ENCODE measurements at regions not wholly inside any gene's neighbourhood (a gene's known extent, or its start where the extent isn't known, plus 50 kb on each side); places are given as distances from the start of the nearest gene placed in this dataset.
"Not testable (repeated sequence)": the region's sequence is repeated elsewhere in the genome, so short reads cannot be mapped to it uniquely, and the experiment has no call there.

DNA sequence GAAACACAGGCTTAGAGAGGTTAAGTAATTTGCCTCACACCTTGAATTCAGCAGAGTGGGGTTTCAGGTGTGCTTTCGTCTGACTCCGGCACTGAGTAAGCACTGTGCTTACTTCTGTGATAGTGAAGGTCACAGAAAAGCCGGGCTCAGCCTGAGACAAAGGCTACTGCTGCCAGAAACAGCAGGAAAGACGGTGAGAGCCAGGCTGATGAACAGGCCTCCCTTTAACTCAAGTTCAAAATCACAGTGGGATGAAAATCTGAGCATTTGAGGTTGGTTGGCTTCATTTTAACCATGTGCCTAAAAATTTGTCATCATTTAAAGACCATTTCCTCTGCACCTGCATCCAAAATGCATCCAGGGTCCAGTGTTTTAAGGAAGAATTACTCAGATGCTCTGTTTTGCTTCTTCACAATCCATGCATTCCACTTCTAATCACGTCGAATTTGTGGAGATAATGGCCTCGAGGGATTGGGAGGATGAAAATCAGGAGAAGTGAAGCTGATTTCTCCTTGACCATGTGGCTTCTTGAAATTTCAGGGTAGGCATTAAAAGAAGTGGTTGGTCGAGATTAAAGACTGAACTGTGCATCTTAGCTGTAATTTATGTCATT, 121.2 kb upstream of the LNX1 start:
- DNase-seq: peak; percentile 32

DNA sequence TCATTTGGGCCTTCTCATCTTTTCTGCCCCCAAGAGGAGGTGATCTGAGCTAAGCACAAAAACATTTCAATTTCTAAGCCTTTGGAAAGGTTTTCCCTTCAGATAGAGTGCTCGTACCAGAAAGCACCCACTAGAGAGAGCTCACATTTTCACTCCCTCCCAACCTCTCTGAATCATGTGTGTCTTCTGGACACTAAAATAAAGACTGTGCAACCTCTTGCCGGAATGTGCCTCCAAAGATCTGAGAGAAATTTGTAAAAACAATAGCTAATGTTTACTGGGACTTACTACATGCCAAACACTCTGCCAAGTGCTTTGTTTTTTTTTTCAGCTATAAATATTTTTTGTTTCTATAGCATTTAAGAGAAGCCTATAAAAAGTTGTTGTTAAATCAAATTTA, 120.6 kb upstream of the LNX1 start:
- DNase-seq: no peak

DNA sequence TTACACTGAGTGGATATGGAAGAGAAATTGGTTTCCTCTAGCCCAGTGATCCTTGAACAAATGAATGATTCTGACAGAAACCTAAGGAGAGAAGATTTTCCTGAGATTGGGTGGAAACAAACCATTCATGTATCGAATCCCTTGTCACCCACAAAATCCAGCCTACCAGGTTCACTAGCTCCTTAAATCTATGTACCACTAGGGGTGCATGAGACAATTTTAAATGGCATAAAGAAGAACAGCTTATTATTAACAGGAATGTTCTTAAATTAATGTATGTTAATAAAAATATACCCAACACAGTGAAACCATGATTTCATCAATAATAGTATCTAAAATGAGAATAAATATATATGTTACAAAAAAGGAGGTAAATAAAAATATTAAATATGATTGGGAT, 118.4 kb upstream of the LNX1 start:
- DNase-seq: no peak

DNA sequence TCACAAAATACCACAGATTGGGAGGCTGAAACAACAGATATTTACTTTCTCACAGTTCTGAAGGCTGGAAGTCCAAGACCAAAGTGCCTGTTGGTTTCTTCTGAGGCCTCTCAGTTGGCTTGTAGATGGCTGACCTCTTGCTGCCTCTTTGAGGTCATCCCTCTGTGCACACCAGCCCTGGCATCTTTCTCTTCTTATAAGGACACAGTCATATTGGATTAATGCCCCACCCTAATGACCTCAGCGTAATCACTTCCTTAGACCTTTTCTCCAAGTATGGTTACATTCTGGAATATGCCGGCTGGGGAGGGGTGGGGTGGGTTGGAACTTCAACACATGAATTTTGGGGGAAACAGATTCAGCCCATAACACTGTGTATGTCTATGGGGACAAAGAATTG, 116.2 kb upstream of the LNX1 start:
- no peak for DNase-seq

DNA sequence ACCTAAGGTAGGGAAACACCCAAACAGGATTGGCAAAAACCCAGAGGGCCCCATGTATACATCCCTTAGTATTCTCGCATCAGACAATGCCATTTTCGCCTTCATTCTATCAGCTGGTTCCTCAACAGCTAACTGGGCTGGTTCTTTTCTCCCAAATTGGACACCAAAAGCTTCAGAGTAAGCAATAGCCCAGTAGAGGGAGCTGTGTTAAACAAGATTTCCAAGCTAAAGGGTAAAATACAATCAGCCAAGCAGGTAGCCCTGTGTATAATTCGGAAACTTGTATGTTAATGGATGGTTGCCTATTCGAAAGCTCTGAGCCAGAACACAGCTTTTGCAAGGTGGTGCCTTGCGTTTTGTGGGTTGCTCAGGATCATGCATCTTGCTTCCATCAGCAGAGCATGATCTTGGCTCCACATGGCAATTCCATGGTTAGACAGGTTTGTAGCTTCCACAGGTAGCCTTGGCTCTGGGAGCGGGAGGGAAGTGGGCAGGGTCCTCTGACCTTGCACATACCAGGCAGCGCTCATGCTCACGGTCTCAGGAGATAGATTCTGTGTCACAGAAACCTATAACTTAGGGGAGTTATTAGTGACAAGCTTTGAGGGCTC, 115.2 kb upstream of the LNX1 start:
- DNase-seq: peak; percentile 53

DNA sequence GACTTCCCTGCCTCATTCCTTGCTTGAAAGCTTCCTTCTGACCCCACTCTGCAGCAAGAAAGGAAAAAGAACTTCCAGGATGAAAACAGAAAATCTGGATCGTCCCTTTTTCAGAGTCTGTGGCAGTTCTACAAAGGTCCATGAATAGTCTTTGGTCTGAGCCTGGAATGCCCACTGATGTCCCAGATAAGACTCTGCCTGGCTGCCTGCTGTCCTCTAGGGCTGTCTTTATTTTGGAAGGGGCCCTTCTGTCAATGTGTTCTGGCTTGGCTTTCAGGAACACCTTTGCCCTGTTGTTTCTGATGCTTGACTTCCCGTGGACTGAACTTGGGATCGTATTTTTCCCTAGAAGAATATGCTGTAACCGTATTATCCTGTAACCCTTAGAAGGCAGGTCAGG, 114.7 kb upstream of the LNX1 start:
- no peak for DNase-seq

DNA sequence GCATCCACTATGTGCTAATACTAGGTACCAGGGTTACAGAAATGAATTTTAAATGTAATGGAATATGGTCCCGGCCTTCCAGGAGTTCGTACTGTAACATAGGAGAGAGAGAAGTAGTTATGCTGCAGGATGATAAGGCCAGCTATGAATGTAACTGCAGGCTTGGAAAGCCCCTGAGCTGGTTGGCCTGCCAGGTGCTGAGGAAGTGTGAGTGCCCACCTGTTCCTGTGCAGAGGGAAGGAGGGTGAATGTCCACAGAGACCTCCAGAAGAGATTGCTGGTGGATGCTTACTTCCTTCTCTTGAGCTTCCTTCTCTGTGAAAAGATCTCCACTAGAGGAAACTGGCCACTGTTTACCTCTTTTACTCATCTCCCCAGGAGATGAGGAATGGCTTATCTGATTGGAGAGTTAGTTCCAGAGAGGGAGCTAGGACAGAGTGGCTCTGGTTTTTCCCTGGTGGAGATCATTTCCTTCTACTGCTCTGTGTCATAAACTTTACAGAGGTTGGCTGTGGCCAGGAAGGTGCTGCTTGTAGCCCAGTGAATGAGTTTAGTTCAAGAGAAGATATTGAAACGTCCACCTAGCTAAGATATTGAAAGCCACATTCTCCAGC, 114.0 kb upstream of the LNX1 start:
- no peak for DNase-seq

DNA sequence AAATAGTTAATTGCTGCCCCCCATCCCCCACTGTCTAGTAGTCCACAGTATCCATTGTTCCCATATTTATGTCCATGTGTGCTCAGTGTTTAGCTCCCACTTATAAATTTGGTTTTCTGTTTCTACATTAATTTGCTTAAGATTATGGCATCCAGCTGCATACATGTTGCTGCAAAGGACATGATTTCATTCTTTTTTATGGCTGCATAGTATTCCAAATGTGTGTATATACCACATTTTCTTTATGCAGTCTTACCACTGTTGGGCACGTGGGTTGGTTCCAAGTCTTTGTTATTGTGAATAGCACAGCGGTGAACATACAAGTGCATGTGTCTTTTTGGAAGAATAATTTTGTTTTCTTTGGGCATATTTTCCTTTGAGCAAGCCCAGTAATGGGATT, 113.0 kb upstream of the LNX1 start:
- no peak for DNase-seq

DNA sequence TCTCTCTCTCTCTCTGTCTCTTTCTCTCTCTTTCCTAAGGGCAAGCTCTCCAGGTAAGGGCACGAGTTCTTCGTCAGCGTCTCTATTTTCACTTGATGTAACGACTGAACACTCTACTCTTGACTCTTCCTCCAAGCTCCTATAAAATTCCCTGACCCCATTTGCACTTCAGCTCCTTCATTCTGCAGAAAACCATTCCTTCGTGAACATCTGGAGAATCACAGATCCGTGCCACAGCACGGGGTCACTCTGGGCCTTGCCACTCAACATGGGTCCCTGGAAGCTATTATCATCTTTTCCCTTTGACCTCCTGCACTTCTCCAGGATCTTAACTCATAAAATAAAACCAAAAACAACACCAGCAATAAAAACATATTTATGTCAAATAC, 112.0 kb upstream of the LNX1 start:
- no peak for DNase-seq

DNA sequence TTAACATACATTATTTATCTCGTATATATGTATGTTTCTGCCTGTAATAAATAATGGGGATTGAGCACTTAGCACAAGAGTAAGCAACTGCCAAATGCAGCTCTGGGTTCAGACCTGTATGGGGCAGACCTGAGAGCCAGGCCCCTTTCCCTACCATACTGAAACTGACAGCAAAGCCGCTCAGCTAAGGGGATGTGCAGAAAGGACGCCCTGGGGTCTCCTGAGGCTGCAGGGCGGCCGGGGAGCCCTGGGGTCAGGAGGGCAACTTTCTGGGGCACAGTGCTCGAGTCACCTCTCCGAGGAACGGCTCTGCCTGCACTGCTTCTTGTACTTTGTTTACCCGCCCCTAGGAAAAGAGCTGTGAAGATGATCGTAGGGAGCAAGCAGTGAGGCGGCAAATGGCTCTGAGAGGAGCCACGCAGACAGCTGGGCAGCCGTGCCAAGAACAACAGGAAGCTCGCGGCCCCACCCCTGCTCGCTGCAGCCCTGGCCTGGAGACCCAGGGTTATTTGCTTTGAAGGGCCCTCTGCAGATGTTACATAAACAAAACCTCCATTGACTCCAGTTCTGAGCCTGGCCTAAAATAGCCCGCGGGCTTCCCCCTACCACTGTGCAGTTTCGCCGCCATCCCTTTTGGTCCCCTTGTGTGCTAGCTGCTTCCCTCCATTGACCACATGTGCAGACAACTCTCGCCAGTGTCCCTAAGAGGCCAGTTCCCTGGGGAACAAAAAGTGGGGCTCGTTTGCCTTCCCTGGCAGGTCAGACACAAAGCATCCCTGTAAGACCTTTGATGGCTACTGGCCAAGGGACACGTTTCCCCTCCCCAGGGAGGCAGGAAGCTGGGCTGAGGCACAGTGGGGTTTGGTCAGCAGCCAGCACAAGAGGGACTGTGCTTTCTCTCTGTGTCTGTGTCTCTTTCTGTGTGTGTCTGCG, 111.3 kb upstream of the LNX1 start:
- peak; percentile 98 for DNase-seq

DNA sequence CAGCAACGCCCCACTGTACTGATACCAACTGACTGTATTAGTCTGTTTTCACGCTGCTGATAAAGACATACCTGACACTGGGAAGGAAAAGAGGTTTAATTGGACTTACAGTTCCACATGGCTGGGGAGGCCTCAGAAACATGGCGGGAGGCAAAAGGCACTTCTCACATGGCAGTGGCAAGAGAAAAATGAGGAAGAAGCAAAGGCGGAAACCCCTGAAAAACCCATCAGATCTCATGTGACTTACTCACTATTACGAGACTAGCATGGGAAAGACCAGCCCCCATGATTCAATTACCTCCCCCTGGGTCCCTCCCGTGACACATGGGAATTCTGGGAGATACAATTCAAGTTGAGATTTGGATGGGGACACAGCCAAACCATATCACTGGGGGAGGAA, 110.0 kb upstream of the LNX1 start:
- not testable (repeated sequence) for DNase-seq

DNA sequence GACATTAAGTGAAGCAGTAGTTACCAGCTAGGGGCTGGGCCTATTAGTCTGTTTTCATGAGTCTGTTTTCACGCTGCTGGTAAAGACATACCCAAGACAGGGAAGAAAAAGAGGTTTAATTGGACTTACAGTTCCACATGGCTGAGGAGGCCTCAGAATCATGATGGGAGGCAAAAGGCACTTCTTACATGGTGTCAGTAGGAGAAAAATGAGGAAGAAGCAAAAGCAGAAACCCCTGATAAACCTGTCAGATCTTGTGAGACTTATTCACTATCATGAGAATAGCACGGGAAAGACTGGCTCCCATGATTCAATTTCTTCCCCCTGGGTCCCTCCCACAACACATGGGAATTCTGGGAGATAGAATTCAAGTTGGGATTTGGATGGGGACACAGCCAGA, 108.0 kb upstream of the LNX1 start:
- not testable (repeated sequence) for DNase-seq

DNA sequence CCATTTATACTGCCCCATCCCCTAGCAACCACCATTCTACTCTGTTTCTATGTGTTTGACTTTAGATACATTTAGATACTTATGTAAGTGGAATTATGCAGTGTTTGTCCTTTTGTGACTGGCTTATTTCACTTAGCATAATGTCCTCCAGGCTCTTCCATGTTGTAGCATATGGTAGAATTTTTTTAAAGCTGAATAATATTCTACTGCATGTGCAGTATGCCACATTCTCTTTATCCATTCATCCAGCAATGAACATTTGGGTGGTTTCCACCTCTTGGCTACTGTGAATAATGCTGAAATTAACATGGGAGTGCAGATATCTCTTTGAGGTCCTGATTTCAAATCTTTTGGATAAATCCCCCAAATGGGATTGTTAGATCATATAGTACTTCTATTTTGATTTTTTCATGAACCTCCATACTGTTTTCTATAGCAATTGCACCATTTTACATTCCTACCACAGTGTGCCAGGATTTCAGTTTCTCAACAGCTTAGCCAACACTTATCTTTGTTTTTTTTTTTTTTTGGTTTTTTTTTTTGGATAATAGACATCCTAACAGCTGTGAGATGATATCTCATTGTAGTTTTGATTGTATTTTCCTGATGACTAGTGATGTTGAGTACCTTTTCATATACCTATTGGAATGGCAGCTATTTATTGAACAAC, 105.9 kb upstream of the LNX1 start:
- DNase-seq: no peak

DNA sequence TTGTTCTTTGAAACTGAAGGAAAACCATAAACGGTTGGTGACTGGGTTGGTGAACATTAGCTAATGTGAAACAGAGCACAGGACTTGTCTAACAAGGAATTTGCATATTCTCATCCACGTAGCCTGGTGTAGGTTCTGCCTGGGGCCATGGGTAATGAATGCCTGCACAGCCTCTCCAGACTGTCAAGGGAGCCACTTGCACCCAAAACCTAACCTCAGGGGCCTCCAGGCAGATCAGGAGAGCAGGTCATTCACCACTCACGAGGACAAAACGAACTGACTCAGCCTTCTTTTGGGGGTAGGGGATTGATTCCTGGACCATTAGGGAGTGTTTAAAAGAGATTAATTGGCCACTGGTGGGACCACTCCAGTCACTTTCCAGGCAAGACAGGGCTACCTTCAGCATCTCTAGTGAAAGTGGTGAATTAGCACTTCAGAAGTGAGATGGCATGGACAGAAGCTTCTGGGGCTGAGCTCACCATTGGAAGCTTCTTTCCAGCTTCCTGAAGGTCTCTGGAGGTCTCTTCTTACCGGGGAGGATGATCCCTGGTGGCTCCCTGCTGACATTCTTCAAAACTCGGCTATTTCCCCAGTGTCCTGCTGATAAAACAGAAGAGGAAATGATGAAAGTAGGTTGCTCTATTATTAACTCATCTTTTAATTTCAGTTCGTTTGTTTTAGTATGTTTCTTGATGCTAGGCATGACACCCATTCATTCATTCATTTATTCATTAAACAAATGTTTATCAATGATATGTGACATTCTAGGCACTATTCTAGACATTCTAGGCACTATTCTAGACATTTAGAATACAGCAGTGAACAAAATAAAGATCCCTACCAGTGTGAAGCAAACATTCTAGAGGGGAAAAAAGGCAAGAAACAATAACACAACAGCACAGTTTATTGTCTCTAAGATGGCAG, 104.5 kb upstream of the LNX1 start:
- DNase-seq: no peak

DNA sequence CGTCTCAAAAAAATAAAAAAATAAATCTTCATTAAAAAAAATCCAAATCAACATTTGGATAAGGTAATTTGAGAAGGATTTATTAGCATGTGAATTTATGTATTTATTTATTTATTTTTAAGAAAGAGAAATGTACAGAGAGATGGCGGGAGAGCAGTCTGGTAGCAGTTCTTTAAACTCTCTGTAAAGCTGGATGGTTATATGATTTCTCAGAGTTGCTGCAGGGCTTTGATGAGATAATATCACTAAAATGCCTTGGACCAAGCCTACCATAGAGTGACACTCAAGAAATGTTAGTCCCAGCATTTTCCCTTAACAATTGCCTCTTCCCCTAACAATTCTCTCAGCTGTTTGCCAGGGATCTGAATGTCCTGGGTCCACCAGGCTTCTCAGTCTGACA, 103.4 kb upstream of the LNX1 start:
- DNase-seq: no peak

DNA sequence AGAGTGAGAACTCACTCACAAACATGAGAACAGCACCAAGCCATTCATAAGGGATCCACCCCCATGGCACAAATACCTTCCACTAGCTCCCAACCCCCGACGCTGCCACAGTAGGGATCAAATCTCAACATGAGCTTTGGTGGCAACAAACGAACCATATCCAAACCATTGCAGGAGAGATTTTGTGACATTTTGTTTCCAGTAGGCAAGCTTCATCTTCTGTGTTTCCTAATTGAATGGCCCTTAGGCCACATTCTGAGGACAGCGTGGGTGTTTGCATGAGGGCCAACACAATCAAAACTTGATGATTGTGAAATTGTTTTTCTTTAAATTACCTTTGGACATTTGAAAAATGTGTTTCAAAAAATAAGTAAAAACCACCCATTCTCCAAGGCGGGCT, 102.6 kb upstream of the LNX1 start:
- DNase-seq: peak; percentile 8

DNA sequence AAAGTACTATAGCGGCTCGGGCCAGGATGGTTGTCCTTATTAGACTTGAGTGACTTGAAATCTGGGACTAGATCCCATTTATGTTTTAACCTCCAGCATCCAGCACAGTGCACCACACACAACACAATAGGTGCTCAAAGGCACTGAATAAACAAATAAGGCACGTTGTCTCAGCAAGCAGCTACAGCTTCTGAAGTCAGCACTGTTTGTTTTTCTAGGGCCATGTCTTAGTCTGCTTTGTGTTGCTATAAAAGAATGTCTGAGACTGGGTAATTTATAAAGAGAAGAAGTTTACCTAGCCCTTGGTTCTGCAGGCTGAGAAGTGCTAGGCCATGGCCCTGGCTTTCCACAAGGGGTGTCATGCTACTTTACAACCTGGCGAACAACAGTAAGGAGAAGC, 102.1 kb upstream of the LNX1 start:
- peak; percentile 11 for DNase-seq

DNA sequence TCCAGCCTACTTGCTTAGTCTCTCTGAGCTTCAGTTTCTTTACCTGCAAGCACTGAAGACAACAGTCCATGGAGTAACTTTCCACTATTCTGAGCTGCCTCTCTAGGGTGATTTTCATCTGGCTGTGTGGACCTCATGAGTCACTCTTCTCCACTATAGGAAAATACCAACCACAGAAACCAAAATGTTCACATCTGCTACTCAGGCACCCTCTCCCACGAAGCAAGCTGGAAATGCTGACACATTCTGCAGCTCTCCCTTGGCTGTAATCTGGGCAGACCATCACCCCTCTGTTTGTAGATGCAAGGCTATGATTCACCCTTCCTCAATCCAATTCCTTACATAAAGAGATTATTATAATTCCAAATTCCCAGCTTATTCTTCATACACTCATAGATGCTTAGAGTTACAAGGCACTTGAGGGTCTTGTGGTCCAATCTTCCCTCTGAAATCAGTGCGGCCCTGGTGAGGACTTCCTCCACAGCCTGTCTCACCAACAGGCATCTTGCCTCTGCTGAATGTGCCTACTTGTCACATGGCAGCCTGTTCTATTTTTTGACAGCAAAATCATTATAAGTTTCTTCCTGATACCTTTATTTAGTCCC, 97.0 kb upstream of the LNX1 start:
- no peak for DNase-seq

DNA sequence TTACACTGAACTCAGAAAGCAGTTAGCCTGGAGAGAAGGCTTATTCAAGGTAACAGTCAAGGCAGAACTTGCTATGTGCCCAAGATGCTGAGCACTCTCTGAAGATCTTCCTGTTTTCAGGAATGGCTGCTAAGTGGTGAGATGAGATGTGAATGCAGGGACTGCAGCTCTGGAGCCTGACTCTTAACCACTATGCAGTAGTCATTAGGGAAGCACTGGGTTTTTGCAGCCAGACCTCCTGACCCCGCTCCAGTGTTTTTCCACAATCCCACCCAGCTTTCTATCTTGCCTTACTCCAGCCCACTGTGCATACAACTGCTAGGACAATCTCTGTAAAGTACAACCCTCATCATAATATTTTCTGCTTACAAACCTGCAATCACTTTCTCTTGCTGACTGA, 95.2 kb upstream of the LNX1 start:
- no peak for DNase-seq

DNA sequence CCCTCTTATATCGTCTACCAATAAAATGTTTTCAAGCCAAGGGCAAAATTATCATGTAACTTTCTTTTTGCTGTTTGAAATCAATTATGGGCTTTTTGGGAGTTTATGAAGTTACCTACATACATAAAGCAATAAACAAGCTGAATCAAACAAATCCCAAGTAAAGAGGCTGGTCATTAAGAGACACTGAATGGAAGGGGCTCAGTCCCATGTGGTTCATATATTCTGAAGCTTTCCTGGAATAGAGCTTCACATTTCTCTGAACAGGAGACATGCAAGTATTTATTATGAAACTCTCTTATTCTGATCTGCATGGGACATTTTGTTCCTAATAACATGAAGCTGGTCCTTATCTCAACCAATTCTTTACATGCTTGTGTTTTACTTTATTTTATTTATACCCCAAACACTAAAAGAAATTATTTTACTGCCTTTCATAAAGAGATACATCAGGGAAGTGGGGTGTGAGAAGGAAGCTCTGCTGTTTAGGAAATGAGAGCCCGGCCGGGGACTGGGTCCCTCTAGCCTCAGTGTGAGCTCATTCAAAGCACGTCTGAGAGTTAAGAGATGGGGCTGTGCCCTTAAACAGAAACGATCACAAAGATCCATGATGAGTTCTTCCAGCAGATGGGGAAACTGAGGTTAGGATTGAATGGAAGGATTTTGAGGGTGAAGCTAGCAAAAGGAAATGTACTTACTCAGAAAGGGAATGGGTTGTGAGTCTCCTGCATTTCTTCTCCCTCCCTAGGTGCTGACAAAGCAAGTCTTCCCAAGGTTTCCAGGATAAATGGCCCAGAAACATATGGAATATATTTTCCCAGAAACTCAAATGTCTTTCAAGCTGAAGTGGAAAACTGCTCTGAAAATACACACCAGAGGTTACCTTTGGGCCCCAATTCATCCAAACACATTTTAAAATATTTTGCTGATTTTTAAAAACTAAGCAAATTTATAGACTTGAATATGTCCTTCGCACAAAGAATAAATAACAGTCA, 93.1 kb upstream of the LNX1 start:
- no peak for DNase-seq
